HG03558 (cell line): ENCODE measurements at regions not wholly inside any gene's neighbourhood (a gene's known extent, or its start where the extent isn't known, plus 50 kb on each side); places are given as distances from the start of the nearest gene placed in this dataset.

Experiments
- ATAC-seq: cut with Tn5 transposase; IDR thresholded peaks from one replicate; pipeline ENCODE4 v1.9.1; 2021; ENCODE audit warnings: moderate number of reproducible peaks; ENCODE audit not compliant: unreplicated experiment; ENCODE audit errors: extremely low read depth

- ATAC-seq, result no peak
These were observed 92.5 kb downstream of the ARL4A start for GRCh38 chr7:12779947-12780346.

- ATAC-seq, result no peak
These were observed 96.1 kb downstream of the ARL4A start for GRCh38 chr7:12783421-12784095.

- ATAC-seq, result no peak
These were observed 98.0 kb downstream of the ARL4A start for GRCh38 chr7:12785473-12785872.

- ATAC-seq, result no peak
These were observed 99.1 kb downstream of the ARL4A start for GRCh38 chr7:12786494-12786893.

- no peak for ATAC-seq
These were observed 100.7 kb downstream of the ARL4A start for GRCh38 chr7:12788171-12788570.

- ATAC-seq, result no peak
These were observed 101.2 kb downstream of the ARL4A start for GRCh38 chr7:12788591-12788990.

- no peak for ATAC-seq
These were observed 107.4 kb downstream of the ARL4A start for GRCh38 chr7:12794722-12795302.

GRCh38 chr7:12796397-12797127 lies 109.1 kb downstream of the ARL4A start:
- no peak for ATAC-seq

GRCh38 chr7:12800486-12800885 lies 113.1 kb downstream of the ARL4A start:
- ATAC-seq, result no peak

GRCh38 chr7:12801107-12801506 lies 113.7 kb downstream of the ARL4A start:
- ATAC-seq, result no peak

- no peak for ATAC-seq
These were observed 114.6 kb downstream of the ARL4A start for GRCh38 chr7:12802070-12802469.

GRCh38 chr7:12803542-12803941 lies 116.1 kb downstream of the ARL4A start:
- no peak for ATAC-seq

GRCh38 chr7:12805518-12805928 lies 118.1 kb downstream of the ARL4A start:
- no peak for ATAC-seq

- ATAC-seq, result no peak
These were observed 118.5 kb downstream of the ARL4A start for GRCh38 chr7:12805957-12806356.

- no peak for ATAC-seq
These were observed 122.0 kb downstream of the ARL4A start for GRCh38 chr7:12809476-12809875.

- no peak for ATAC-seq
These were observed 124.7 kb downstream of the ARL4A start for GRCh38 chr7:12812111-12812510.

- ATAC-seq, result no peak
These were observed 126.7 kb downstream of the ARL4A start for GRCh38 chr7:12814107-12814506.

GRCh38 chr7:12814828-12815227 lies 127.4 kb downstream of the ARL4A start:
- ATAC-seq, result no peak

- ATAC-seq, result no peak
These were observed 128.0 kb downstream of the ARL4A start for GRCh38 chr7:12815426-12815825.

- ATAC-seq, result no peak
These were observed 128.4 kb downstream of the ARL4A start for GRCh38 chr7:12815871-12816270.

- ATAC-seq, result no peak
These were observed 133.3 kb downstream of the ARL4A start for GRCh38 chr7:12820777-12821176.

- ATAC-seq, result no peak
These were observed 134.3 kb downstream of the ARL4A start for GRCh38 chr7:12821746-12822145.
